ENCODE measurements at regions not wholly inside any gene's neighbourhood (a gene's known extent, or its start where the extent isn't known, plus 50 kb on each side); places are given as distances from the start of the nearest gene placed in this dataset.
A peak's percentile ranks its signal among the peaks of the same experiment; 100 is the strongest.

- peaks cover 0 to 2% (median 0%) of the 10 kb centered on the region in 4 donors for H3K4me1 Mint-ChIP-seq
- Histone ChIP-seq H3K4me3 (ENCODE audit: low read depth, low read length) (no peak overlapping the region), H3K9me3 (ENCODE audit: control insufficient read depth in 2 of 2, low read length in 2 of 2) (no peaks in the 10 kb centered on the region), H3K4me1 (ENCODE audit: control insufficient read depth, insufficient read depth, low read length, poor library complexity, severe bottlenecking) (no peaks in the 10 kb centered on the region), H3K27ac (ENCODE audit: insufficient read depth, low read length, poor library complexity, severe bottlenecking) (no peak overlapping the region), H3K27me3 (ENCODE audit: control insufficient read depth, insufficient read depth, low read length) (peaks cover 3% of the 10 kb centered on the region), H3K36me3 (ENCODE audit: control insufficient read depth, insufficient read depth, low read length) (no peaks in the 10 kb centered on the region)
- ATAC-seq (ENCODE audit: low read depth in 2 of 2) (no peak), DNase-seq (no peak)
- no peak overlapping the region for H3K4me3 Mint-ChIP-seq
- H3K36me3 Mint-ChIP-seq, result peaks cover 4% of the 10 kb centered on the region
- no peak overlapping the region for H3K27ac Mint-ChIP-seq
- peaks cover 4% of the 10 kb centered on the region for H3K27me3 Mint-ChIP-seq
- peaks cover 0 to 11% (median 4%) of the 10 kb centered on the region in 7 donors for H3K9me3 Mint-ChIP-seq
These were observed 124.8 kb upstream of the PTCH1 start for GRCh38 chr9:95641586-95641985.

GRCh38 chr9:95640336-95640735 is 123.6 kb upstream of the PTCH1 start:
- Histone ChIP-seq H3K36me3 (ENCODE audit: control insufficient read depth, insufficient read depth, low read length) (no peaks in the 10 kb centered on the region), H3K27me3 (ENCODE audit: control insufficient read depth, insufficient read depth, low read length) (peaks cover 3% of the 10 kb centered on the region), H3K27ac (ENCODE audit: insufficient read depth, low read length, poor library complexity, severe bottlenecking) (no peak overlapping the region), H3K9me3 (ENCODE audit: control insufficient read depth in 2 of 2, low read length in 2 of 2) (no peaks in the 10 kb centered on the region), H3K4me1 (ENCODE audit: control insufficient read depth, insufficient read depth, low read length, poor library complexity, severe bottlenecking) (no peaks in the 10 kb centered on the region), H3K4me3 (ENCODE audit: low read depth, low read length) (no peak overlapping the region)
- peaks cover 4% of the 10 kb centered on the region for H3K36me3 Mint-ChIP-seq
- DNase-seq (no peak), ATAC-seq (ENCODE audit: low read depth in 2 of 2) (no peak)
- peaks cover 4% of the 10 kb centered on the region for H3K27me3 Mint-ChIP-seq
- peaks cover 0 to 11% (median 4%) of the 10 kb centered on the region in 7 donors for H3K9me3 Mint-ChIP-seq
- H3K27ac Mint-ChIP-seq, result no peak overlapping the region
- H3K4me3 Mint-ChIP-seq, result no peak overlapping the region
- peaks cover 0 to 2% (median 0%) of the 10 kb centered on the region in 4 donors for H3K4me1 Mint-ChIP-seq

- H3K27ac ChIP-seq (ENCODE audit: insufficient read depth, low read length, poor library complexity, severe bottlenecking), result no peak overlapping the region
- H3K36me3 Mint-ChIP-seq, result peaks cover 4% of the 10 kb centered on the region
- no peaks in the 10 kb centered on the region for H3K4me1 ChIP-seq (ENCODE audit: control insufficient read depth, insufficient read depth, low read length, poor library complexity, severe bottlenecking)
- H3K27me3 ChIP-seq (ENCODE audit: control insufficient read depth, insufficient read depth, low read length), result peaks cover 3% of the 10 kb centered on the region
- ATAC-seq (ENCODE audit: low read depth in 2 of 2) (no peak), DNase-seq (no peak)
- peaks cover 0 to 2% (median 0%) of the 10 kb centered on the region in 4 donors for H3K4me1 Mint-ChIP-seq
- no peak overlapping the region for H3K4me3 Mint-ChIP-seq
- peaks cover 4% of the 10 kb centered on the region for H3K27me3 Mint-ChIP-seq
- H3K9me3 Mint-ChIP-seq, result peaks cover 0 to 9% (median 6%) of the 10 kb centered on the region in 7 donors
- no peak overlapping the region for H3K4me3 ChIP-seq (ENCODE audit: low read depth, low read length)
- no peaks in the 10 kb centered on the region for H3K9me3 ChIP-seq (ENCODE audit: control insufficient read depth in 2 of 2, low read length in 2 of 2)
- H3K36me3 ChIP-seq (ENCODE audit: control insufficient read depth, insufficient read depth, low read length), result no peaks in the 10 kb centered on the region
- H3K27ac Mint-ChIP-seq, result no peak overlapping the region
These were observed 119.4 kb upstream of the PTCH1 start for GRCh38 chr9:95635986-95636671.

GRCh38 chr9:95634536-95634935 is 117.8 kb upstream of the PTCH1 start:
- ATAC-seq (ENCODE audit: low read depth in 2 of 2) (no peak), DNase-seq (no peak)
- no peak overlapping the region for H3K4me3 ChIP-seq (ENCODE audit: low read depth, low read length)
- Mint-ChIP-seq H3K36me3 (peaks cover 4% of the 10 kb centered on the region), H3K4me1 (peaks cover 0 to 2% (median 0%) of the 10 kb centered on the region in 4 donors), H3K27ac (no peak overlapping the region), H3K27me3 (no peaks in the 10 kb centered on the region), H3K9me3 (peaks cover 0 to 9% (median 2%) of the 10 kb centered on the region in 7 donors), H3K4me3 (no peak overlapping the region)
- H3K36me3 ChIP-seq (ENCODE audit: control insufficient read depth, insufficient read depth, low read length), result no peaks in the 10 kb centered on the region
- peaks cover 6% of the 10 kb centered on the region for H3K27me3 ChIP-seq (ENCODE audit: control insufficient read depth, insufficient read depth, low read length)
- no peaks in the 10 kb centered on the region for H3K9me3 ChIP-seq (ENCODE audit: control insufficient read depth in 2 of 2, low read length in 2 of 2)
- no peak overlapping the region for H3K27ac ChIP-seq (ENCODE audit: insufficient read depth, low read length, poor library complexity, severe bottlenecking)
- H3K4me1 ChIP-seq (ENCODE audit: control insufficient read depth, insufficient read depth, low read length, poor library complexity, severe bottlenecking), result no peaks in the 10 kb centered on the region

- H3K9me3 ChIP-seq (ENCODE audit: control insufficient read depth in 2 of 2, low read length in 2 of 2), result no peaks in the 10 kb centered on the region
- no peaks in the 10 kb centered on the region for H3K4me1 ChIP-seq (ENCODE audit: control insufficient read depth, insufficient read depth, low read length, poor library complexity, severe bottlenecking)
- ATAC-seq (ENCODE audit: low read depth in 2 of 2), result no peak
- Mint-ChIP-seq H3K4me3 (no peak overlapping the region), H3K9me3 (peaks cover 0 to 9% (median 2%) of the 10 kb centered on the region in 7 donors), H3K4me1 (peaks cover 0 to 2% (median 0%) of the 10 kb centered on the region in 4 donors), H3K27ac (no peak overlapping the region), H3K27me3 (no peaks in the 10 kb centered on the region), H3K36me3 (peaks cover 4% of the 10 kb centered on the region)
- peaks cover 6% of the 10 kb centered on the region for H3K27me3 ChIP-seq (ENCODE audit: control insufficient read depth, insufficient read depth, low read length)
- H3K27ac ChIP-seq (ENCODE audit: insufficient read depth, low read length, poor library complexity, severe bottlenecking), result no peak overlapping the region
- H3K4me3 ChIP-seq (ENCODE audit: low read depth, low read length), result no peak overlapping the region
- DNase-seq, result no peak
- no peaks in the 10 kb centered on the region for H3K36me3 ChIP-seq (ENCODE audit: control insufficient read depth, insufficient read depth, low read length)
These were observed 117.3 kb upstream of the PTCH1 start for GRCh38 chr9:95634114-95634513.

GRCh38 chr9:95629585-95629984 is 112.8 kb upstream of the PTCH1 start:
- H3K27ac Mint-ChIP-seq, result no peak overlapping the region
- no peak overlapping the region for H3K27ac ChIP-seq (ENCODE audit: insufficient read depth, low read length, poor library complexity, severe bottlenecking)
- H3K4me3 Mint-ChIP-seq, result no peak overlapping the region
- H3K4me3 ChIP-seq (ENCODE audit: low read depth, low read length), result no peak overlapping the region
- no peak for DNase-seq
- no peaks in the 10 kb centered on the region for H3K36me3 Mint-ChIP-seq
- no peak for ATAC-seq (ENCODE audit: low read depth in 2 of 2)
- no peaks in the 10 kb centered on the region for H3K9me3 ChIP-seq (ENCODE audit: control insufficient read depth in 2 of 2, low read length in 2 of 2)
- H3K4me1 ChIP-seq (ENCODE audit: control insufficient read depth, insufficient read depth, low read length, poor library complexity, severe bottlenecking), result peaks cover 3% of the 10 kb centered on the region
- H3K9me3 Mint-ChIP-seq, result peaks cover 0 to 2% (median 0%) of the 10 kb centered on the region in 7 donors
- peaks cover 18% of the 10 kb centered on the region for H3K27me3 Mint-ChIP-seq
- H3K27me3 ChIP-seq (ENCODE audit: control insufficient read depth, insufficient read depth, low read length), result peaks cover 8% of the 10 kb centered on the region
- H3K4me1 Mint-ChIP-seq, result peaks cover 0 to 16% (median 7%) of the 10 kb centered on the region in 4 donors
- no peaks in the 10 kb centered on the region for H3K36me3 ChIP-seq (ENCODE audit: control insufficient read depth, insufficient read depth, low read length)

GRCh38 chr9:95627802-95628201 is 111.0 kb upstream of the PTCH1 start:
- H3K4me1 ChIP-seq (ENCODE audit: control insufficient read depth, insufficient read depth, low read length, poor library complexity, severe bottlenecking), result peaks cover 3% of the 10 kb centered on the region
- peak overlapping the region in 1 of 4 donors; percentile 69 for H3K4me3 Mint-ChIP-seq
- no peak overlapping the region for H3K4me3 ChIP-seq (ENCODE audit: low read depth, low read length)
- peaks cover 22% of the 10 kb centered on the region for H3K27me3 Mint-ChIP-seq
- H3K27ac Mint-ChIP-seq, result no peak overlapping the region
- H3K9me3 ChIP-seq (ENCODE audit: control insufficient read depth in 2 of 2, low read length in 2 of 2), result no peaks in the 10 kb centered on the region
- H3K36me3 Mint-ChIP-seq, result no peaks in the 10 kb centered on the region
- no peak for DNase-seq
- peaks cover 0 to 2% (median 0%) of the 10 kb centered on the region in 7 donors for H3K9me3 Mint-ChIP-seq
- ATAC-seq (ENCODE audit: low read depth in 2 of 2), result no peak
- peaks cover 8% of the 10 kb centered on the region for H3K27me3 ChIP-seq (ENCODE audit: control insufficient read depth, insufficient read depth, low read length)
- peaks cover 0 to 16% (median 7%) of the 10 kb centered on the region in 4 donors for H3K4me1 Mint-ChIP-seq
- no peaks in the 10 kb centered on the region for H3K36me3 ChIP-seq (ENCODE audit: control insufficient read depth, insufficient read depth, low read length)
- no peak overlapping the region for H3K27ac ChIP-seq (ENCODE audit: insufficient read depth, low read length, poor library complexity, severe bottlenecking)
